ENCODE measurements at regions not wholly inside any gene's neighbourhood (a gene's known extent, or its start where the extent isn't known, plus 50 kb on each side); places are given as distances from the start of the nearest gene placed in this dataset.

DNA sequence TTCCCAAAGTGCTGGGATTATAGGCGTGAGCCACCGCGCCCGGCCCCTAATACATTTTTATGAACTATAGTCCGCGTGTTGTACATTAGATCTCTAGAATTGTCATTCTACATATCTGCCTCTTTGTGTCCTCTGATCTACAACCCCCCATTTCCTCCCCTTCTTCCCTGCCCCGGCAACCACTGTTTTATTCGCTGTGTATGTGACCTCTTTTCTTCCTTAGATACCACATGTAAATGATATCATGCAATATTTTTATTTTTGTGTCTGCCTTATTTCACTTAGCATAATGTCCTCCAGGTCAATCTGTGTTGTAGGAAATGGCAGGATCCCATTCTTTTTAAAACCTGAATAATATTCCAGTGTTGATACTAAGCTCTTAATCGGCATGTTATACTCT, 99.5 kb upstream of the NRIP1 start:
- no peak overlapping the region for H2AFZ ChIP-seq (ENCODE audit: low read length)
- no peaks in the 10 kb centered on the region for H3K4me1 ChIP-seq (ENCODE audit: insufficient read depth, low read length)
- no peak overlapping the region for H3K14ac ChIP-seq (ENCODE audit: insufficient read depth, low read length)
- no peak overlapping the region for H4K5ac ChIP-seq (ENCODE audit: insufficient read length, low read depth, low read length)
- no peak overlapping the region for H2BK15ac ChIP-seq (ENCODE audit: low read depth, low read length)
- Mint-ChIP-seq H3K4me3 (no peak overlapping the region; a peak in 1 of 5 replicates), H3K27ac (peak overlapping the region in 1 of 3 experiments; percentile 49; a peak in 1 of 7 replicates), H3K36me3 (ENCODE audit: insufficient read depth in 1 of 3, low read depth in 3 of 3) (peaks cover 0 to 2% (median 0%) of the 10 kb centered on the region in 3 experiments; a peak in 3 of 7 replicates), H3K27me3 (ENCODE audit: low read depth) (no peaks in the 10 kb centered on the region), H3K4me1 (no peaks in the 10 kb centered on the region), H3K9me3 (peaks cover 0 to 4% of the 10 kb centered on the region in 2 experiments; a peak in 1 of 5 replicates)
- H4K8ac ChIP-seq (replicated peaks; ENCODE audit: insufficient read length, low read depth, low read length) = no peak overlapping the region
- H3K27me3 ChIP-seq (ENCODE audit: insufficient read depth, low read length) = no peaks in the 10 kb centered on the region
- no peak overlapping the region for H3K56ac ChIP-seq (ENCODE audit: insufficient read length, low read depth, low read length)
- no peak overlapping the region for H3K9ac ChIP-seq (ENCODE audit: extremely low read depth, insufficient read length, low read length)
- H3K4ac ChIP-seq (ENCODE audit: low read depth, low read length) = no peak overlapping the region
- no peaks in the 10 kb centered on the region for H3K9me3 ChIP-seq (ENCODE audit: control insufficient read depth, low read depth, low read length)
- H3K4me2 ChIP-seq (ENCODE audit: insufficient read depth, insufficient read length, low read length) = no peak overlapping the region
- H2AK5ac ChIP-seq (ENCODE audit: insufficient read length, low read length) = no peak overlapping the region
- H2BK20ac ChIP-seq (ENCODE audit: low read depth, low read length, poor library complexity, severe bottlenecking) = no peak overlapping the region
- H4K20me1 ChIP-seq (ENCODE audit: control insufficient read depth, insufficient read depth, insufficient read length) = no peaks in the 10 kb centered on the region
- H2BK120ac ChIP-seq (ENCODE audit: low read depth, low read length, poor library complexity, severe bottlenecking) = no peak overlapping the region
- no CpG with 5 or more reads among the region's 9 CpGs for WGBS (ENCODE audit: extremely low coverage, insufficient read length, low lambda C conversion rate)
- no peak overlapping the region for H3K18ac ChIP-seq (ENCODE audit: insufficient read length, low read depth, low read length)
- no peak for DNase-seq
- H2BK12ac ChIP-seq (ENCODE audit: insufficient read length, low read depth, low read length) = no peak overlapping the region
- H3K23ac ChIP-seq (ENCODE audit: insufficient read length, low read depth, low read length) = no peak overlapping the region
- no peaks in the 10 kb centered on the region for H3K79me1 ChIP-seq (ENCODE audit: insufficient read depth, low read depth, low read length, poor library complexity, severe bottlenecking)
- no peak overlapping the region for H4K91ac ChIP-seq (ENCODE audit: insufficient read length, low read depth, low read length)
- no peaks in the 10 kb centered on the region for H3K23me2 ChIP-seq (ENCODE audit: insufficient read length, low read depth, low read length, poor library complexity, severe bottlenecking)
- H3K79me2 ChIP-seq (ENCODE audit: insufficient read depth, low read length) = no peaks in the 10 kb centered on the region
- TF ChIP-seq, protein P1, sequence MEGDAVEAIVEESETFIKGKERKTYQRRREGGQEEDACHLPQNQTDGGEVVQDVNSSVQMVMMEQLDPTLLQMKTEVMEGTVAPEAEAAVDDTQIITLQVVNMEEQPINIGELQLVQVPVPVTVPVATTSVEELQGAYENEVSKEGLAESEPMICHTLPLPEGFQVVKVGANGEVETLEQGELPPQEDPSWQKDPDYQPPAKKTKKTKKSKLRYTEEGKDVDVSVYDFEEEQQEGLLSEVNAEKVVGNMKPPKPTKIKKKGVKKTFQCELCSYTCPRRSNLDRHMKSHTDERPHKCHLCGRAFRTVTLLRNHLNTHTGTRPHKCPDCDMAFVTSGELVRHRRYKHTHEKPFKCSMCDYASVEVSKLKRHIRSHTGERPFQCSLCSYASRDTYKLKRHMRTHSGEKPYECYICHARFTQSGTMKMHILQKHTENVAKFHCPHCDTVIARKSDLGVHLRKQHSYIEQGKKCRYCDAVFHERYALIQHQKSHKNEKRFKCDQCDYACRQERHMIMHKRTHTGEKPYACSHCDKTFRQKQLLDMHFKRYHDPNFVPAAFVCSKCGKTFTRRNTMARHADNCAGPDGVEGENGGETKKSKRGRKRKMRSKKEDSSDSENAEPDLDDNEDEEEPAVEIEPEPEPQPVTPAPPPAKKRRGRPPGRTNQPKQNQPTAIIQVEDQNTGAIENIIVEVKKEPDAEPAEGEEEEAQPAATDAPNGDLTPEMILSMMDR (conservative IDR thresholded peaks at IDR 0.05) = no peak
- no peak overlapping the region for H3T11ph ChIP-seq (ENCODE audit: low read length)
- H2BK5ac ChIP-seq (ENCODE audit: insufficient read length, low read length) = no peak overlapping the region
- no peak overlapping the region for H3K27ac ChIP-seq (ENCODE audit: insufficient read length, low read depth, low read length)
